Thyroid gland (tissue), 4 donors: ENCODE measurements at regions not wholly inside any gene's neighbourhood (a gene's known extent, or its start where the extent isn't known, plus 50 kb on each side); places are given as distances from the start of the nearest gene placed in this dataset.

Experiments used
- CTCF ChIP-seq, 6 experiments: fragments of 200-600 bp in 3 of 6; fragments of 450-650 bp in 3 of 6; sonication (generic) in 3 of 6; IDR thresholded peaks; one replicate each; pipeline ENCODE4 v1.5.1; 2016 to 2019; ENCODE audit warnings: antibody characterized with exemption in 6 of 6, mild to moderate bottlenecking in 2 of 6, inconsistent platforms in 1 of 6, moderate library complexity in 1 of 6
- POLR2A ChIP-seq, 2 donors: fragments of 450-650 bp; IDR thresholded peaks; one replicate each; pipeline ENCODE4 v1.6.1; 2017; ENCODE audit warnings: antibody characterized with exemption in 2 of 2, mild to moderate bottlenecking in 2 of 2, moderate library complexity in 1 of 2

GRCh38 chr5:126677121-126677520, 76.4 kb downstream of the PHAX start:
- TF ChIP-seq CTCF (IDR thresholded peaks at IDR 0.05) (no peak), POLR2A (IDR thresholded peaks at IDR 0.05) (no peak)
